ENCODE measurements at regions not wholly inside any gene's neighbourhood (a gene's known extent, or its start where the extent isn't known, plus 50 kb on each side); places are given as distances from the start of the nearest gene placed in this dataset.
"Not testable (repeated sequence)": the region's sequence is repeated elsewhere in the genome, so short reads cannot be mapped to it uniquely, and the experiment has no call there.

DNA sequence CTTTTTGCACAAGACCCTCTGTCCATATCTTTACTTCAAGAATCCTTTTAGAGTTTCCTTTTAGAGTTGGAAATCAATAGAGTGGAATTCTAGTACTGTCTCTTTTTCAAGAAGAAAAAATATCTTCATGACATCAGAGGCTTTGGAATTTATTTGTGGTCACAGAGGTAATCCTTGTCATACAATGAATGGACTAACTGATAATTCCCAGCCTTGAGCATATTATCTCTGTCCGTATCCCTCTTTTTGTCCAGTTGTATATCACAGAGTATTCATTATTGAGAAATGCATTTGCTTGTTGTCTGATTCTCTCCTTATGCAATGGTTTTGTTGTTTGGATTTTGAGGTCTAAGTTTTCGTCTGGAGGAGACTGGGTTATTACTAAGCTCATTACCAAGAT lies 82.0 kb upstream of the HAPLN1 start:
- no peak for DNase-seq

DNA sequence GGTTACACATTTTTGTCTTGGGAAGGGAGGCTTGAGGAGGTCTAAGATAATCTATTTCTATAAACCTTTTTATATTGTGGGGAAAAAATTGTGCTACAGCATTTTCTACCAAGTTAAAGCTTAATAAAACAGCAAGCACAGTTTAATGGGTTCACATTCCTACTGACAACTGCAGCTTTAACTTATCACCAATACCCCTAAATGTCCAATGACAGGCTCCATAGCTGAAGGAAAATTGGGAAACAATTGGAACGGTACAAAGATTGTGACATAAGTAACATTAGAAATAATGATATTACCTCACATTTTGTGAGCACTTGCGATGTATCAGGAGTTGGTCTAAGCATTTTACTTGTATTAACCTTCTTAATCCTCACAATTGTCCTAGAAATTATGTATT lies 79.5 kb upstream of the HAPLN1 start:
- DNase-seq: no peak

DNA sequence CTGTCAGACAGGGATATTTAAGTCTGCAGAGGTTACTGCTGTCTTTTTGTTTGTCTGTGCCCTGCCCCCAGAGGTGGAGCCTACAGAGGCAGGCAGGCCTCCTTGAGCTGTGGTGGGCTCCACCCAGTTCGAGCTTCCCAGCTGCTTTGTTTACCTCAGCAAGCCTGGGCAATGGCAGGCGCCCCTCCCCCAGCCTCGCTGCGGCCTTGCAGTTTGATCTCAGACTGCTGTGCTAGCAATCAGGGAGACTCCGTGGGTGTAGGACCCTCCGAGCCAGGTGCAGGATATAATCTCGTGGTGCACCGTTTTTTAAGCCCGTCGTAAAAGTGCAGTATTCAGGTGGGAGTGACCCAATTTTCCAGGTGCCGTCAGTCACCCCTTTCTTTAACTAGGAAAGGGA lies 78.4 kb upstream of the HAPLN1 start:
- not testable (repeated sequence) for DNase-seq

DNA sequence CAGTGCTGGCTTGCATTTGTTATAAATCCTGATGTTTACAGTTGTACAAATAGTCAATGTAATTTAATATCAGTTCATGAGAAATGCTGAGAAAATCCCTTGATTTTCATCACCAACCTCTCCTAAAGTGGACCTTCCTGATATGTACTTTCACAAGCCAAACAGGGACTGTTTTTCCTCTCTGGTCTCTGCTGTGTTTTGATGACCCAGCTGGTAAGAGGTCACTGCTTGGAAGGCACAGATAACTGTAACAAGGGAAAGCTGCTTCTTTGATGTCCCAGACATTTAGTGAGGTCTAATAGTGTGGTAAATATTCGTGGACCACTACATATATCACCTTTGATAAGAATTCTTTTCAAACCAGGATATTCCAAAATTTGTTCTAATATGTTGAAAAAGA lies 68.7 kb upstream of the HAPLN1 start:
- DNase-seq: no peak

DNA sequence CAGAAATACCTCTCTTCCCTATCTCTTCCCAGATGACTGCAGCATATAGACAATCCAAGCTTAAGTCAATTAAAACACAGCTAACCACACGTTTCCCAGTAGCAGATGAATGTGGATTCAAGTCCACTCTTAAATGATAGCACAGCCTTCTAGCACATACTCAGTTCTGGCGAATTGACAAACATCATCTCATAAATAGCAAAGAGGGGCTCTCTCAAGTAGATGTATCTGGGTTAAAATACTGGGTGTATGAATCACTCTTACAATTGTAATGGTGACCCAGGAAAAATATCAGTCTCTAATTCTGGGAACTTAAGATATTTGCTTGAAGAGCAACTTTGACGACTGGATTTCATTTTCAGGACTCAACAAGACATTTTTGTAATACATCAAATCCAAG lies 67.0 kb upstream of the HAPLN1 start:
- DNase-seq: no peak

DNA sequence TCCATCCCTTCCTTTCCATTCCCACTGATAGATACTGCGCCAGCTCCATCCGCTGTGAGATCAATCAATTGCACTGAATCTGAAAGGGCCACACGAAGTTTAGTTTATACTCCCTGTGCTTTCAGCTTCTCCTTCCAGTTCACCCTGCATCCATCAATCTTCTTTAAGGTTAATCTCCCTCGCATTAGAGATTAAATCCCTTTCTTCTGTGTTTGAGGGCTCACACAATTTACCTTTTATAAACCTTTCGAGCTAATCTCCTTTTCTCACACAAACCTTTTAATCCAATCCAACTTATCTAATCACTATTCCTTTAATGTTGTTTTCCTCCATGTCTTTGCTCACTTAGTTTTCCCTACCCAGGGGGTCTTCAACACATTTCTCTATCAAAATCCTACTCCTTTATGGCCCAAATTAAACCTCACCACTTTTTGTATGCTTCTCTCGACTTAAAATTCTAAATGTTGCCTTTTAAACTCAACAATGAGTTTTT lies 64.6 kb upstream of the HAPLN1 start:
- no peak for DNase-seq

DNA sequence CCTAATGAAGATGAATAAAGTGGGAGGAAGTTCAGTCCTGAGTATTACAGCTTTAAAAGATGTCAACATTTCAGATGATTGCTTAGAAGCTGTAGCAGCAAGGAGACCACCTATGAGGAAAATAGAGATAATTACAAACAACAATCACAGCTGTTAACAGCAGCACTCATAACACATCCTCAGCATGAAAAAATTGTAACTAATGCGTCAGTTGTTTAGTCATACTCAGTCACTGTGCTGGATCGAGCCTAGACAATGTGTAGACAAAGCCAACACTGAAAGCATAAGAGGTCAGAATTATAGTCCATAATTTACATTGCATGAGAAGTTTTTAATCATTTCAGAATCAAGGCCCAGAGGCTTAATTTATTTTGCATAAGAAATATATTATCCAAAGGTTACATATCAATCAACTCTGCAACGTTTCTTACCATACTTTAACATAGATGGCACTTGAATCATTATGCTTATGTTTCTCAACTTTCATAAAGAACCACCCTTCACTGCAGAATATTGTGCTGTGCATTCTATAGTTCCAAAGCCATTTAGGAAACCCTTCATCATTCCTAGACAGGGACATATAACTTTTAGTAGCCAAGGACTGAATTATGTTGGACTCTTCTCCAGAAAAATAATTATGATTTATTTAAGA lies 60.2 kb upstream of the HAPLN1 start:
- no peak for DNase-seq

DNA sequence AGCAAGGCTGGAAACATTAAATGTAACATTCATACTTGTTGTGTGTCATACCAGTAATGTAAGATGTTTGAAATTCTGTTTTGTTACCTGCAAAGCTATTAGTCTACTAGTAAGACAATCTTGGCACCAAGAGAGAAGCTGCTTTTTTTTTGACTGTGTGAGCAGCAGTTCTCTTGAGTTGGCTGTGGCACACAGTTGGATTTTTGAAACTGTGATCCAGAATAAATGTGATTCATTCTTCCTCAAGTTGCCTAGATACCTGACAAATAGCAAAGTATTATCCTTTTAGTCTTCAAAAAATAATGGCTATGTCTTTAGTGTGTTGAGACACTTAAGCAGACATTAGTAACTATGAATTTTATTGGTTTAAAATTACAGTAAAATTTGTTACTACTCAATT lies 57.2 kb upstream of the HAPLN1 start:
- DNase-seq: no peak

DNA sequence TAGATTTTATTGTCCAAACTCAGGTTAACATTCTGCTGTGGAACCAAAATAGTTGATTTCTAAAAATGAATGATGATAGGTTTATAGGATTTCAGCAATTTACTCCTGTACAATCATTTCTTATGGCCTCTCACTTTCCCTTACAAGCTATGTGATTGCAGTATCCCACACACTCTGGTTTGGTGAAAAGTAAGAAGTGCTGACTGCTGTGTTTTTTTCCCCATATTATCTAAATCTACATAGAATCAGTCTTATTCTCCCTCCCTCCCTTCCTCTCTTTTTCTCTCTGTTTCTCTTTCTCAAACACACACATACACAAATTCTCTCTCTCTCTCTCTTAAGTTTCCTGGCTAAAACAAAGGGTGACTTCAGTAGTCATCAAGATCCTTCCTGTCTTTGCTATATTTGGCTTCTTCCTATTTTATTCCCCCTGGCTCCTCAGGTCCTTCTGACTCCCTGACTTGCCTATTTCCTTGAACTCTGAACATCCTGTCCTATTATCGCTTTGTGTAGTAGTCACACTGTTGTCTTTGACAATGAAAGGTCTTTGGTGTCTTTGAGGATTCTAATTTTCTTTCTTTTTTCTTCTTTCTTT lies 55.9 kb upstream of the HAPLN1 start:
- no peak for DNase-seq

All from T-helper 2 cell (primary cell).